Activated CD4-positive, alpha-beta T cell treated with anti-CD3 and anti-CD28 coated beads for 1 hour (primary cell): ENCODE measurements at regions not wholly inside any gene's neighbourhood (a gene's known extent, or its start where the extent isn't known, plus 50 kb on each side); places are given as distances from the start of the nearest gene placed in this dataset.
"Not testable (repeated sequence)": the region's sequence is repeated elsewhere in the genome, so short reads cannot be mapped to it uniquely, and the experiment has no call there.

Experiments
- DNase-seq: peaks from one replicate; pipeline ENCODE4 v3.0.0-alpha.2; 2020

DNA sequence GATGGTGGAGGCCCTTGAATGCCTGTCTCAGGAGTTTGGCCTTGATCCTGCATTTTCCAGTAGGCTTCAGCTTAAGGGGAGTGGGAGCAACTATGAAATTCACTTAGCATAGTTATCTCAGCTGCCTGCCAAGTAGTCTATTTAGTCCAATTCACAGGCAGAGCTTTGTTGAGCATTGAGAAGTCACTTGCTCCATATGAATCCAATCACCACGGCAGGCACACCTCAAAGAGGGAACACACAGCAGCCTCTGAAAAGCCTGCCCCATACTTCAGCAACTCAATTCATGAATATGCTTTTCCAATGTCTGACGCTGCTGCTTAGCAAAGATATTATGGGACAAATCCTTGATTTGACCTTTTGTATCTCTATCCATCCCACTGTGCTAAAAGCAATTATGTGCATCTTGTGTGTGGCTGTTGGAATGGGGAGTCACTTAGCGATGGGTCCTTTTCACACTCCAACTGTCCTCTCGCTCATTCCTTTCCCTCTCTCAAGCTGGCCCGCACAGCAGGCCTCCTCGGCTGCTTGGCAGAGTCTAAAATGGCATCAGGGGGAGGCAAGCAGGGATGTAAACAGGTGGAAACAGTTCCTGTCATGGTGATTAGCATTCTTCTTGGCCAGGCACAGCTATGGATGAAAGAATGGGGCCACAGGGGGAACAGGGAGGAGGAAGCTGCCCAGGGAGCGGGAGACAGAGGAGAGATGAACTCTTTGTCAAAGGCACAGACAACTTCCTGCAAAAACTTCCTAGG lies 56.0 kb upstream of the LRPPRC start:
- DNase-seq = no peak

DNA sequence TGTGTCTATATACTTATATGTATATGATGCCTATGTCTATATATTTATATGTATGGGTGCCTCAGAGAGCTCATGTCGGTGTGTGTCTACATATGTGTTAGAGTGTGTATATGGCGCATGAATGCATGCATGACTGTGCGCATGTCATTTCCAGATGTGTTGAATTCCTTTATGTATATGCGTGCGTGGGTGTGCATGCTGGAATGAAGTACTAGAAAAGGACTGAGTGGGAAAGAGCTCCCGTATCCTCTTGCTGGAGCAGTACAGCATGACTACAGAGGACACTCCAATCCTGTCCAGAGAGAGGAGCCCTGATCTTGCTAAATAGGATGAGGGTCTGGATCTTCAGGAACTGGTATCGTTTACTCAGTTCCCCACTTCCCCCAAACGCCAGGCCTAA lies 56.8 kb upstream of the LRPPRC start:
- DNase-seq = no peak

DNA sequence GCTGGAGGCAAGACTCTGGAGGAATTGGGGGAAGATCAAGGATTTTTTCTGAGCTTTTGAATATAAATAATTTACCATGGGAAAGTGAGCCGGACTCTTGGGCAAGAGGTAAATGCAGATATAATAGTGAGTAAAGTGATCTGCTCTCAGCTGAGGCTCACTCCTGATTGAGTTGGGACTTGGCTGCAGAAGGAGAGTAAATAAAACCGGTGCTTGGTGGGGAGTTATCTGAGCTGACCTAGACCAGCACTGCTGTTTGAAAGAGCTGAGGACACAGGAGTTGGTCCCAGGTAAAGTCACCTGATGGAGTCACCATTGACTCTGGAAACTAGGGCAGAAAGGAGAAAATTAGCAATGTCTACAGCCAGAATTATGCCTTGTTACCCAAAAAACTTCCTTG lies 57.3 kb upstream of the LRPPRC start:
- DNase-seq = no peak

DNA sequence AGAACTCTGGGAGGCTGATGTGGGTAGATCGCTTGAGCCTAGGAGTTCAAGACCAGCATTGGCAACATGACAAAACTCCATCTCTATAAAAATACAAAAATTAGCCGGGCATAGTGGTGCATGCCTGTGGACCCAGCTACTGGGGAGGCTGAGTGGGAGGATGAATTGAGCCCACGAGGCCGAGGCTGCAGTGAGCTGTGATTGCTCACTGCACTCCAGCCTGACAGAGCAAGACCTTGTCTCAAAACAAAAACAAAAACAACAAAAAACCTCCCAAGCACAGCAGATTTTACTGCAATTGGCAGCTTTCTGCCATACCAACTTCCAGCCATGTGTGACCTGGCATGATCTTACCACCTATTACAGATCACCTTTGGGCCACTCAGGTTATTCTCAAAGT lies 57.7 kb upstream of the LRPPRC start:
- DNase-seq = no peak

DNA sequence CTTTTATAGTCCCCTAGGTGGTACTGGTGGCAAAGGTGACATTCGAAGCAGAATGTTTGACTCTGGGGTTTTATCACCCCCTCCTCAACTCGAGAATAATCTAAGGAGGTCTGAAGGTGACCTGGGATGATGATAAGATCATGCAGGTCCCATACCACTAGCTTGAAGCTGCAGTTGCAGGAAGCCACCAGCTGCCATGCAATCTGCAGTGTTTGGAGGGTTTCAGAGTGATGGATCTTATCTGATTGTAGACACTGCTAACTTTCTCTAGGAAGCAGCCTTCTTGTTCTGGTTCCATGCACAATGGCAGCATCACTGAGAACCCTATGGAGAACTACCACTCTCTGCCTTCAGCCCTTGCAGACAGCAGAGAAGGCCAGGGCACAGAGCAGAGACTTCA lies 59.4 kb upstream of the LRPPRC start:
- DNase-seq = no peak

DNA sequence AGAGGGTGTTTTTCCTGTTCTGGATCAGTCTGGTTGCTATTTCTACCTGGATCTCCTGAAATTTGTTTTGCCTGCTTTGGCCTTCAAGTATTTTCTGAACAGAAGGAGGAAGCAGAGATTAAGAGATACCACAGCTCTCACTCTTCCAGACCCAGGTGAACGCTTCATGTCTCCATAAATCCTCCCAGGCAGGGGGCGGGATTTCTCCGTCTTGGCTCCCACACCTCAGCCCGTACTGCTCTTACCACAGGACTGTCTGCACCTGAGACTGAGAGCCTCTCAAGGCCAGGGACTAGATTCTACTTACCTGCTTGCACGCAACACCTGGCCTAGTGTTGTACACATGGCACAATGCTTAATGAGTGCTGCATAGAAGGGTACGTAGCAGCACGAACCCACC lies 59.9 kb upstream of the LRPPRC start:
- no peak for DNase-seq

DNA sequence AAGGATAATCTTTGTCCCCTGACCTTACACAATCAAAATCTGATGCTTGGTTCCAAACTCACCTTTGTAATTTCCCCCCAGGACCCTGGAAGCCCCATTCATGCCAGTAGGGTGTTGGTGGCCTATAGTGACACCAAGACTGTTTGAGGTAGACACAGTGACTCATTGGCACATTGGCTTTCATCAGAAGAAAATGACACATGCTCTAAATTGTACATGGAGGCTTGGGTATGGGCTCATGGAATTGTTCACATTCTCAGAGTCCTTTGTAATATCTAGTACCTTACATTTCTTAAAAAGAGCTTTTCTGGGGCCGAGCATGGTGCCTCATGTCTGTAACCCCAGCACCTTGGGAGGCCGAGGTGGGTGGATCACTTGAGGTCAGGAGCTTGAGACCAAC lies 61.2 kb upstream of the LRPPRC start:
- DNase-seq = no peak

DNA sequence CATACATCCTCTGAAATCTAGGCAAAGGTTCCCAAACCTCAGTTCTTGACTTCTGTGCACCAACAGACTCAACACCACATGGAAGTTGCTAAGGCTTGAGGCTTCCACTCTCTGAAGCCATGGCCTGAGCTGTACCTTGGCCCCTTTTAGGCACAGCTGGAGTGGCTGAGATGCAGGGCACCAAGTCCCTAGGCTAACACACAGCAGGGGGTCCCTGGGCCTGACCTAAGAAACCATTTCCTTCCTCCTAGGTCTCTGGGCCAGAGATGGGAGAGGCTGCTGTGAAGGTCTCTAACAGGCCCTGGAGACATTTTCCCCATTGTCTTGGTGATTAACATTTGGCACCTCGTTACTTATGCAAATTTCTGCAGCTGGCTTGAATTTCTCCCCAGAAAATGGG lies 64.5 kb upstream of the LRPPRC start:
- not testable (repeated sequence) for DNase-seq

DNA sequence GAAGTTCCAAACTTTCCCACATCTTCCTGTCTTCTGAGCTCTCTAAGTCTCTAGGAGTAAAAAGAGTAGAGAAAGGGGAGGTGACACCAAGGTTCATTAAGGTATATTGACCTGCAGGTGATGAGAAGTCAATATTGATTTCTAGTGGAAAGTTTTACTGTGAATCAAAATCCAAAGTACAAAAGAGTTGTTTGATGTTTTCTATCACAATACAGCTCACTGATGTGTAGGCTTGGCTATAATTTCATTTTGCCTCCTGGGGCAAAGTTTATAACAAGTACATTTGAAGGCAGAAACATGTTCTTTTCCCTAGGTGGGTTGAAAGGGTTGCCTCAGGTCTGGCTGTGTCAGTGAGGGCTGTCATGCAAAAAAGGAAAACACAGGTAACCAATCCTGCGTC lies 65.2 kb upstream of the LRPPRC start:
- DNase-seq = no peak

DNA sequence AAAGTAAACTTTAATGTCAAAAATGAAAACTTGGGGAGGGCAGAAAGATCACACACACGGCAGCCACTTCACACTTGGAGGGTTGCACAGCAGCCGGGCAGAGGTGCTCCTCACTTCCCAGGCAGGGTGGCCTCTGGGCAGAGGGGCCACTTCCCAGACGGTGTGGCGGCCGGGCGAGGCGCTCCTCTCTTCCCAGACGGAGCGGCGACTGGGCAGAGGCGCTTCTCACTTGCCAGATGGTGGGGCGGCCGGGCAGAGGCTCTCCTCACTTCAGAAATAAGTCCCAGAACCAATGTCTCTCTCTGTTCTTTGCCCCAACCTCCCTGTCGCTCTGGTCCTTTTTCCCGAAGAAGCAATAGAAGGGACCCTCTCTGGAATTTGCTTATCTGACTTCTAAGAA lies 65.7 kb upstream of the LRPPRC start:
- no peak for DNase-seq

DNA sequence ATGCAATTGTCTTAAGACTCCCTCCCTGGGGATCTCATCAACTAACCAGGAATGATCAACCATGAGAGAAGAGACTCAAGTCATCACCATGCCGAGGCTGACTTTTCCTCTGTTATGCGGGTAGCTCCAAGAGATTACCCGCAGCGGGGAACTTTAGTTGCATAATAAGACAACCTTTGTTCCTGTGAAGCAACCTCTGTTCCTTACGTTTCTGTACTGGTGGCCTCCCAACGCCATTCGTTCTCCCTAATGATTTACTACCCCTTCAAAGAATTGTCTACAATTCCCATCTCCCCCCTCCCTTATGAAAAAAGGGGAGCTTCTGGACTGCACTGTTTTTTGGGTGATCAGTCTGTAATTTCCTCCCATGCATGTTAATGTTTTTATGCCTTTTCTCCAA lies 66.1 kb upstream of the LRPPRC start:
- no peak for DNase-seq

DNA sequence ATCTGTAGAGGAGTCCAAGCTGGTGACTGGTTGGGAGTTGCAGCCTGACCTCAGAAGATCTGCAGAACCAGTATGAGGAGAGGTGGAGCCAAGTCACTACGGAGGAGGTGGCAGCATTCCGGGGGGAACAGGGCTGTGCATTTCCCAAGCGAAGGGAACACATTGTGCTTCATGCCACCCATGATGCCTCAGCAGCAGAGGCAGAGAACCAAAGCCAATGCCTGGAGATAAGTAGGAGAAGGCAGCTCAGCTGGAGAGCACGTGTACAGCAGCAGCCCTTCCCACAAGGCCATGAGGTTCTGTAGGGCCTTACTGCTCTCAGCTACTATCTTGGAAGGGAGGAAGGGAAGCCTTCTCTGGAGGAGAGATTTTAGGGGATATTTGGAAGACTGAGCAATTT lies 67.2 kb upstream of the LRPPRC start:
- no peak for DNase-seq

DNA sequence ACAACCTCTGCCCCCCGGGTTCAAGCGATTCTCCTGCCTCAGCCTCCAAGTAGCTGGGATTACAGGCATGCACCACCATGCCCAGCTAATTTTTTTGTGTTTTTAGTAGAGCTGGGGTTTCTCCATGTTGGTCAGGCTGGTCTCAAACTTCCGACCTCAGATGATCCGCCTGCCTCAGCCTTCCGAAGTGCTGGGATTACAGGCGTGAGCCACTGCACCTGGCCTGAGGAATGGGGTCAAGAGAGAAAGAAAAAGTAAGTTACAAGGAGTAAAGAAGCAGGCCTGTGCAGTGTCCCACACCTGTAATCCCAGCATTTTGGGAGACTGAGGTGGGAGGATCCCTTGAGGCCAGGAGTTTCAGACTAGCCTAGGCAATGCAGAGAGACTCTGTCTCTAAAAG lies 68.5 kb upstream of the LRPPRC start:
- not testable (repeated sequence) for DNase-seq

DNA sequence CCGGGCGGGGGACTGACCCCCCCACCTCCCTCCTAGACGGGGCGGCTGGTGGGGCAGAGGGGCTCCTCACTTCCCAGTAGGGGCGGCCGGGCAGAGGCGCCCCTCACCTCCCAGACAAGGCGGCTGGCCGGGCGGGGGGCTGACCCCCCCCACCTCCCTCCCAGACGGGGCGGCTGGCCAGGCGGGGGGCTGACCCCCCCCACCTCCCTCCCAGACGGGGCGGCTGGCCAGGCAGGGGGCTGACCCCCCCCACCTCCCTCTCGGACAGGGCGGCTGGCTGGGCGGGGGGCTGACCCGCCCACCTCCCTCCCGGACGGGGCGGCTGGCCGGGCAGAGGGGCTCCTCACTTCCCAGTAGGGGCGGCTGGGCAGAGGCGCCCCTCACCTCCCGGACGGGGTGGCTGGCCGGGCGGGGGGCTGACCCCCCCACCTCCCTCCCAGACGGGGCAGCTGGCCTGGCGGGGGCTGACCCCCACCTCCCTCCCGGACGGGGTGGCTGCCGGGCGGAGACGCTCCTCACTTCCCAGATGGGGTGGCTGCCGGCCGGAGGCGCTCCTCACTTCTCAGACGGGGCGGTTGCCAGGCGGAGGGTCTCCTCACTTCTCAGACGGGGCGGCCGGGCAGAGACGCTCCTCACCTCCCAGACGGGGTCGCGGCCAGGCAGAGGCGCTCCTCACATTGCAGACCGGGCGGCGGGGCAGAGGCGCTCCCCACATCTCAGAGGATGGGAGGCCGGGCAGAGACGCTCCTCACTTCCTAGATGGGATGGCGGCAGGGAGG lies 71.4 kb upstream of the LRPPRC start:
- not testable (repeated sequence) for DNase-seq

DNA sequence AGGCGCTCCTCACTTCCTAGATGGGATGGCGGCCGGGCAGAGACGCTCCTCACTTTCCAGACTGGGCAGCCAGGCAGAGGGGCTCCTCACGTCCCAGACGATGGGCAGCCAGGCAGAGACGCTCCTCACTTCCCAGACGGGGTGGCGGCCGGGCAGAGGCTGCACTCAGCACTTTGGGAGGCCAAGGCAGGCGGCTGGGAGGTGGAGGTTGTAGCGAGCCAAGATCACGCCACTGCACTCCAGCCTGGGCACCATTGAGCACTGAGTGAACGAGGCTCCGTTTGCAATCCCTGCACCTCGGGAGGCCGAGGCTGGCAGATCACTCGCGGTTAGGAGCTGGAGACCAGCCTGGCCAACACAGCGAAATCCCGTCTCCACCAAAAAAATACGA lies 72.0 kb upstream of the LRPPRC start:
- DNase-seq = not testable (repeated sequence)

DNA sequence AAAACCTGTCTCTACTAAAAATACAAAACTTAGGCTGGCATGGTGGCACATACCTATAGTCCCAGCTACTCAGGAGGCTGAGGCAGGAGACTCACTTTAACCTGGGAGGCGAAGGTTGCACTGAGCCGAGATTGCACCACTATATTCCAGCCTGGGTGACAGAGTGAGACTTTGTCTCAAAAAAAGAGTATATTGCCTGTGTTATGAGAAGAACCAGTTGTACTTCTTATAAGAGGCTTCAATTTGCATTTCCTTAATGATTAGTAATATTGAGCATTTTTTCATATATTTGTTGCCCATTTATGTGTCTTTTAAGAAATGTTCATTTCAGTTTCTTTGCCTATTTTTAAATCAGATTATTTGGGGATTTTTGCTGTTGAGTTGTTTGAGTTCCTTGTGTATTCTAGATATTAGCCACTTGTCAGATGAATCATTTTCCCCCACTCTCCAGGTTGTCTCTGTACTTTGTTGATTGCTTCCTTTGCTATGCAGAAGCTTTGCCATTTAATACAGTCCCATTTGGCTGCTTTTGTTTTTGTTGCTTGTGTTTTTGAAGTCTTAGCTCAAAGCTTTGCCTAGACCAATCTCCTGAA lies 75.8 kb upstream of the LRPPRC start:
- DNase-seq = no peak

DNA sequence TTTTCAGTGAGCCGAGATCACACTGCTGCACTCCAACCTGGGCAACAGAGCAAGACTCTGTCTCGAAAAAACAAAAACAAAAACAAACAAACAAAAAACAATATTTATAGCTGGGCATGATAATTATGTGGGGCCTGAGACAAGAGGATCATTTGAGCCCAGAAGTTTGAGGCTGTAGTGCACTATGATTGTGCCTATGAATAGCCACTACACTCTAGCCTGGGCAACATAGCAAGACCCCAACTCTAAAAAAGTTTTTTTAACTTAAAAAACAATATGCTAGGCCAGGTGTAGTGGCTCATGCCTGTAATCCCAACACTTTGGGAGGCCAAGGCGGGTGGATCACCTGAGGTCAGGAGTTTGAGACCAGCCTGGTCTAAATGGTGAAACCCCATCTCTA lies 77.9 kb upstream of the LRPPRC start:
- DNase-seq = not testable (repeated sequence)

DNA sequence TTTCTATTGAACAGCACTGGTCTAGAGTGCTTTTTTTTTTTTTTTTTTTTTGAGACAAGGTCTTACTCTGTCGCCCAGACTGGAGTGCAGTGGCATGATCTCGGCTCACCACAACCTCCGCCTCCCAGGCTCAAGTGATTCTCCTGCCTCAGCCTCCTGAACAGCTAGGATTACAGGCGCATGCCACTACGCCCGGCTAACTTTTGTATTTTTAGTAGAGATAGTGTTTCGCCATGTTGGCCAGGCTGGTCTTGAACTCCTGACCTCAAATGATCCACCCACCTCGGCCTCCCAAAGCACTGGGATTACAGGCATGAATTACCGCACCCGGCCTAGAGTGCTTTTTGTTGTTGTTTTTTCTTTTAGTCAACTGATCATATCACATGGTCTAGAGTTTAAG lies 79.0 kb upstream of the LRPPRC start:
- not testable (repeated sequence) for DNase-seq

DNA sequence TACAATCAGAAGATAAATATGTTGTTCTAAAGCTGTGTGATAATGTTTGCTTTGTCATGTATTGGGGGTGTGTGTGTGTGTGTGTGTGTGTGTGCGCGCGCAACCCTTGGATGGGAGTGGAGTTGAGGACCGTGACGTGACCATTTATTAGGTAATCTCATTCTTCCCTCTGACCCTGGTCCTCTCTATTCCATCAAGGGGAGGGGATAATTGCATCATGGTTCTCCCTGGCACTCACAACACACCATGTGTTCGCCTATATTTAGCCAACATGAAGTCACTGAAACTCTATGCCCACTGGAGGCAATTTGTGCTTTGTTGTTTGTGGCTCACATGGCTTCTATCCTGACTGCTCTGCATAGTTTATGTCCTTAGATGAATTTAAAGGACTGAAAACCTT lies 79.8 kb upstream of the LRPPRC start:
- no peak for DNase-seq

DNA sequence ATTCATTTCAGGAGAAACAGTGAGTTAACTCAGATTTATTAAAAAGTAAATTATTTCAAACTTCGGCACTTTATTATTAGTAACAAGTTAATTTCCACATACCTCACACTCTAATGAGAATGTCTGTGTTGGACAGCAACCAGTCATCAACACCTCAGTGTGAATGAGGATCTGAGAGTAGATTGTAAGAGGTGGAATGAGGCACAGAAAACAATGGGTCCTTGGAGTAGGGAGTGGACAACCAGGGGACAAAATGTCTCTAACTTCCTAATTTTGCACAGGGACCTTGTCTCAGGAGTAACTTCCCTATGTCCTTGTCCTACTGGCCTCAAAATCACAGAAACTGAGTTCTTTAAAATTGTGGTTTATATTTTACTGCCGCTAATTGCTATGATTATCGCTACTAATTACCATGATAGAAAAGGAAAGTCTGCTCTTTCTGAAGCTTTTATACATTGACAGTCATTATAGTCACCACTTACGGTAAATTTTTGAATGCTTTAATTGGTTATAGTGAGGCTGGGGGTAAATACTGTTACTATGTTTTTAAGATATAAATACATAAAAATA lies 82.2 kb upstream of the LRPPRC start:
- DNase-seq = no peak

DNA sequence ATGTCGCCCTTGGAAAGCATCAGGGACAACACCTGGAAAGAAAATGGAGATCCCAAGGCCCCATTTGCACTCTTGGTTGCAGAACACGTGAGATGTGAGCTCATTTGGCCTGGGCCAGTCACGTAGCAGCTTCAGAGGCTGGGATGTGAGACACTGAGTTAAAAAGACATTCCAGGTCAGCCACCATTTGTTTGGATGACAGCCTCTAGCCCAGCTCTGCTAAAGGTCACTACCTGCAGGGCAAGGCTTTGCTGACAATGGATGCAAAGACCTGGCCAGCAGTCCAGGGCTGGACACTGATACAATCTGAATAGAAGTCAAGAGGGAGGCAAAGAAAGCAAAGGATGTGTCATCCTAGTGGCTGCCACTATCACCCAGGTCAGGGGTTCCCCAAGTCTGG lies 83.9 kb upstream of the LRPPRC start:
- DNase-seq = no peak

DNA sequence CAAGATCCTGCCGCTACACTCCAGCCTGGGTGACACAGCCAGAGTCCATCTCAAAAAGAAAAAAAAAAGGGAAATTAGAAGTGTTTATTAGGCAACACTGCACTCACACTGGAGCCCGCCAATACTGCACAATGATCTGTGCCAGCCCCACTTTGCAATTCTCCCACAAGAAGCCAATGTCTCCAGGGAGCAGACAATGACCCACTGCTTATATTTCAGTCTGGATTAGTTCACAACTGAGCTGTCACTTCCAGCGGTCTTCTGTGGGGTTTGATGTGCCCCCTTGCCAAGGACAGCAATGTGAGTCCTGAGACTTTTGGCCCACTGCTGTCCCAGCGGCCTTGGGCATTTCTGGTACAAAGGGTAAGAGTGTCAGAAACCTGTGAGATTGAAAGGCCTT lies 85.6 kb upstream of the PPM1B start:
- DNase-seq = no peak

DNA sequence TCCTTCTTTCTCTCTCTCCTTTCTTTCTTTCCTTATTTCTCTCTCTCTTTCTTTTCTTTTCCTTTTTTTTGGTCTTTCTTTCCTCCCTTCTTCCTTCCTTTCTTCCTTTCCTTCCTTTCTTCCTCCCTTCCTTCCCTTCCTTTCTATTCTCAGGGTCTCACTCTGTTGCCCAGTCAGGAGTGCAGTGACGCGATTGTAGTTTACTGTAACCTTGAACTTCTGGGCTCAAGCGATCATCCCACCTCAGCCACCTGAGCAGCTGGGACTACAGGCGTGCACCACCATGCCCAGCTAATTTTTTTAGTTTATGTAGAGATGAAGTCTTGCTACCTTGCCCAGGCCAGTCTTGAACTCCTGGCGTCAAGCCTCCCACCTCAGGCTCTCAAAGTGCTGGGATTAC lies 83.8 kb upstream of the PPM1B start:
- no peak for DNase-seq

DNA sequence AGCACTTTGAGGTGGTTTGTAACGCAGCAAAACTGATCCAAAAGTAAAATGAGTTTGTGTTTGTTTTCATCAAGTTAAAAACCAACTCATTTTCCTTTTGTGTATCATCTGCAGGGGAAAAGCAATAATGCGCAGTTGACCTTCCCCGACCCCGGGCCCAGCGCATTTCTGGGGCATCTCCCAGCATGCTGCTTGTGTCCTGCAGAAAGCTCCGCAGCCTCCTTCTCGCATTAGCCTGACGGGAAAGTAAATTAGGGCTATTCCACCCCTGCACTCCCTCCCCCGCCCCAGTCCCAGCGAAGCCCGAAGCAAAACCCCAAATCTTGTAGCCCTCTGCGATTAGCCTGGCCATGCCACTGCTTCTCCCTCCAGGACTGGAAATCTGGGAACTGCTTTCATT lies 82.0 kb upstream of the PPM1B start:
- DNase-seq = no peak
